ENCODE measurements at regions not wholly inside any gene's neighbourhood (a gene's known extent, or its start where the extent isn't known, plus 50 kb on each side); places are given as distances from the start of the nearest gene placed in this dataset.

DNA sequence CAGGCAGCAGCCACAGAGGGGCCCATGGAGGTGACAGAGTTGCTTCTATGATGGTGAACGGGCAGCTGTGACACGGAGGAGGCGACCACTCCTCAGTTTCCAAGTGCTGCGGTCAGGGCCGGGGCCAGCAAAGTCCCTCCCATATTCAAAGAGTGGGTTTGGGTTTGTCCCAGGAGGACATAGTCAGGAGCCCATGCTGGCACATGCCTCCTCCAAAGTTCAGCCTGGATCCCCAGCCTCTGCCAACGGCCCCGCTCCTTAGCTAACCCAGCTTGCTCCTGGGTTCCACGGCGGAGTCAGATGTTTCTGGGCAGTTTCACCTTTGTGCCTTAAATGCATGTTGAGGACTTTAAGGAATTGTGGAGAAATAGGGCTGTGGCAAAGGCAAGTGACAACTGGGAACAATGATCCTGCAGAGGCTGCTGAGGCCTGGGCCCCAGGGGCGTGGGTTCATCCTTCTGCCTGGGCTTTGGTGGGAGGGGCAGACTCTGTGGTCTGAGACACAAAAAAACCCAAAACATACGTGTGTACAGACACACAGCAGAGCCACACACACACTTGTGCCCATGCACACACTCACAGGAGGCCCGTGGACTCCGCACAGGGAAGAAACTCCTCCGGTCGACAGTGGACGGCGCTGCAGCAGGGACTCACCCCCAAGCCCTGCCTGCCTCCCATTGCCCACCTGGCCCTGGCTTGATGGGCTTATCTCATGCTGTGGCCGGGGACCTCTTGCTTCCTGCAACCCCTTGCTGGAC lies 399.4 kb downstream of the TMEM121 start:
- TF ChIP-seq, protein P1, sequence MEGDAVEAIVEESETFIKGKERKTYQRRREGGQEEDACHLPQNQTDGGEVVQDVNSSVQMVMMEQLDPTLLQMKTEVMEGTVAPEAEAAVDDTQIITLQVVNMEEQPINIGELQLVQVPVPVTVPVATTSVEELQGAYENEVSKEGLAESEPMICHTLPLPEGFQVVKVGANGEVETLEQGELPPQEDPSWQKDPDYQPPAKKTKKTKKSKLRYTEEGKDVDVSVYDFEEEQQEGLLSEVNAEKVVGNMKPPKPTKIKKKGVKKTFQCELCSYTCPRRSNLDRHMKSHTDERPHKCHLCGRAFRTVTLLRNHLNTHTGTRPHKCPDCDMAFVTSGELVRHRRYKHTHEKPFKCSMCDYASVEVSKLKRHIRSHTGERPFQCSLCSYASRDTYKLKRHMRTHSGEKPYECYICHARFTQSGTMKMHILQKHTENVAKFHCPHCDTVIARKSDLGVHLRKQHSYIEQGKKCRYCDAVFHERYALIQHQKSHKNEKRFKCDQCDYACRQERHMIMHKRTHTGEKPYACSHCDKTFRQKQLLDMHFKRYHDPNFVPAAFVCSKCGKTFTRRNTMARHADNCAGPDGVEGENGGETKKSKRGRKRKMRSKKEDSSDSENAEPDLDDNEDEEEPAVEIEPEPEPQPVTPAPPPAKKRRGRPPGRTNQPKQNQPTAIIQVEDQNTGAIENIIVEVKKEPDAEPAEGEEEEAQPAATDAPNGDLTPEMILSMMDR (IDR thresholded peaks at IDR 0.05): no peak
- TF ChIP-seq POLR2A (IDR thresholded peaks at IDR 0.05) (no peak), POLR2AphosphoS5 (IDR thresholded peaks at IDR 0.05) (no peak), EP300 (IDR thresholded peaks at IDR 0.05) (no peak)

Measured in stomach (tissue), 4 donors.